Non-pigmented ciliary epithelial cell (primary cell): ENCODE measurements at regions not wholly inside any gene's neighbourhood (a gene's known extent, or its start where the extent isn't known, plus 50 kb on each side); places are given as distances from the start of the nearest gene placed in this dataset.
"Not testable (repeated sequence)": the region's sequence is repeated elsewhere in the genome, so short reads cannot be mapped to it uniquely, and the experiment has no call there.

ENCODE experiments used
- DNase-seq: peaks from one replicate; pipeline ENCODE4 v3.0.0-alpha.2; 2010; ENCODE audit warnings: low read depth

DNA sequence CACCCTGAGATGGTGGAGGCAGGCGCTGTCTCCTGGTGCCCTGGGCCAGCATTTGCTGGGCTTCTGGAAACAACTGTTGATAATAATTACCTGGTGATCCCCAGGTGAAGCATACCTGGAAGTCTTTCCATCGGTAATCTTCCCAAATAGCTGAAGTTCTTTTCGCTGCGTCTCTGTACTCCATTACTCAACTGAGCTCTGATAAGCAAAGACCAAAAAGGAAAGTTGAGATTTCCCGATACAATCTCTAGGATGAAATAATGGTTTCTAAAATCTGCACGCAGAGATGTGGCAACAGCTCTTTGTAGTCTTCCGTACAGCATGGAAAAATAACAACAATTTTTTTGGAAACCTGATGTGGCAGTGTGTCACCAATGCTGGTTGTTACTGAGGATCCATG is 226.5 kb downstream of the GATA3 start:
- DNase-seq = no peak

- no peak for DNase-seq
These were observed 227.9 kb downstream of the GATA3 start for GRCh38 chr10:8282340-8282739.

- DNase-seq = no peak
These were observed 228.8 kb downstream of the GATA3 start for GRCh38 chr10:8283166-8283905.

- no peak for DNase-seq
These were observed 229.5 kb downstream of the GATA3 start for GRCh38 chr10:8283986-8284385.

- not testable (repeated sequence) for DNase-seq
These were observed 231.5 kb downstream of the GATA3 start for GRCh38 chr10:8285970-8286369.

- DNase-seq = no peak
These were observed 234.1 kb downstream of the GATA3 start for GRCh38 chr10:8288600-8288999.

- no peak for DNase-seq
These were observed 234.9 kb downstream of the GATA3 start for GRCh38 chr10:8289186-8289924.

DNA sequence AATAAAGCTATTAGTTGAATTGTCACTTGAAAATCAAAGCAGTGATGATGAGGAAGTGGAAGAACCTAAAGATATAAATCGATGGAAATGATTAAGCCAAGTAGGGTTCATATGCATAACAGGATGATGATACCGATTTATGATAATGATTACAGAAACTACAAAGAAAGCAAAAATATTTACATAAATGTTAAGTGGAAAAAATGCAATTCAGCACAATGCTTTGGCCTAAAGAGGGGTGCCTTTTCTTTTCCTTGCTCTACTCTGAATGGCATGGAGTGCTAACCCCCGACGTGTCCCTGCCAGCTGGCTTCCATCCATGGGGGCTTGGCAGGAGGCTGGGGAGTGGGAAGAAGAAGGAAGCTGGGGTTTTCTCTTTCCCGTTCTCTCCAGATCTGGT is 240.3 kb downstream of the GATA3 start:
- no peak for DNase-seq

DNA sequence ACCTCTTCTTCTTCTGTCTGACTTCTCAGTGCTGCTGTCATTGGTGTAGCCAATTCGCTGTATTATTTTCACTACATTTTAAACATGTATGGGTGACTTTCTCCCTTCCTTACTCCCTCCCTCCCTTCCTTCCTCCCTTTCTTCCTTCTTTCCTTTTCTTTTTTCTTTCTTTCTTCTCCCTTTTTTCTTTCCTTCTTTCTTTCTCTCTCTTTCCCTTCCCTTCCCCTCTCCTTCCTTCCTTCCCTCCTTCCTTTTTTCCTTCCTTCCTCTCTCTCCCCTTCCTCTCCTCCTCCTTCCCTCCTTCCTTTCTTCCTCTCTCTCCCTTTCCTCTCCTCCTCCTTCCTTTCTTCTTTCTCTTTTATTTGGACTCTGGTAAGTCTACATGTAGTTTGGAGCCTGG is 240.8 kb downstream of the GATA3 start:
- no peak for DNase-seq

GRCh38 chr10:8296090-8296733 is 241.7 kb downstream of the GATA3 start:
- DNase-seq = no peak

DNA sequence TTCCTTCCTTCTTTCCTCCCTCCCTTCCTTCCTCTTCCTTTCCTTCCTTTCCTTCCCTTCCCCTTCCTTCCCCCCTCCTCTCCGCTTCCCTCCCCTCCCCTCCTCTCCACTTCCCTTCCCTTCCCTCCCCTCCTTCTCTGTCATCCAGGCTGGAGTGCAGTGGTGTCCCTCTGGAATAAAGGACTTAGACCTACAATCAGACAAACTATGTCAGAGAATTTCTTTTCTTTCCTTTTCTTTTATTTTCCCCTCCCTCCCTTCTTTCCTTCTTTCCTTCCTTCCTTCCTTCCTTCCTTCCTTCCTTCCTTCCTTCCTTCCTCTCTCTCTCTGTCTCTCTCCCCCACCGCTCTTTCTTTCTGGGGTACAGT is 242.2 kb downstream of the GATA3 start:
- DNase-seq = no peak

GRCh38 chr10:8297107-8297506 is 242.6 kb downstream of the GATA3 start:
- no peak for DNase-seq

DNA sequence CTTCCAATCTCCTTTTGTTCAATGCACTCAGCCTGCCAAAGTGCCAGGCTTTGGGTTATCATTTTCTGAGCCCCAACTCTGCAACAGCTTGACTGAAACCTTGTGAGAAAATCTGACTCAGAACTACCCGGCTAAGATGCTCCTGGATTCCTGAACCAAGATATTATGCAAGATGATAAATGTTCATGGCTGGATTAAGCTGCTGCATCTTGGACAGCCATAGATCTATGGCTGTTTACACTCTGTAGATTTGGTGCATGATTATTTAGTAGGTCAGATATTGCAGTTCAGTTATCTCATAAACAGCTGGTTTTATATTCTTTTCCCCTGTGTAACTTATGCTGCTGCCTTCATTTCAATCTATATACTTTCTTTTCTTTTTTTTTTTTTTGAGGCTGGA is 243.5 kb downstream of the GATA3 start:
- DNase-seq = no peak

DNA sequence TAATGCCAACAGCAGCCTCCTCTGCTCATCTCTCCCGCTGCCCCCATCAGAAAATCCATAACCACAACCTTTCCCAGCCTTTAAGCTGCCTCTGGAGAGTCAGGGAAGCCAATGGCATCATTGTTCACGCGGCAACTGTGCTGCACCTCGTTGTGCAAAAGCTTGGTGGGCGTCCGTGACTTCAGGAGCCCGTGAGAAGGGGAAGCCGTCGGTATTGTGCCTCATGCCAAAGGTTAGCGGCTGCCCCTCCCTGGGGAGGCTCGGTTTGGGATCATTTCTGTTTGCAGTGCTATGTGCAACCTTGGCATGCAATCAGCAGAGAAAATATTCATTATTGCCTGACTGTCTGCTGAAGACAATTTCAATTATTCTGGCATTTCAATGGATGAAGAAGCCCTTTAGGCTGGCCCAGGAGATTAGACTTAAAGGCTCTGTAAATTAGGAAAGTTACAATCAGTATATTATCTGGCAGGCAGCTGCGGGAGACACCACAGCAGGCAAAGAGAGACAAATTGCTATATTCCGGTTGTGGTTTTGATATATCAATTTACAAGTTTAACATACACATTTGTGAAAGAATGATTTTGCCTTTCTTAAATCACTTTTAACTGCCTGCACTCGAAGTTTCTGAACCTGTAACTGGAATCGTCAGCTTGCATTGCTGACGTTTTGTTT is 244.5 kb downstream of the GATA3 start:
- no peak for DNase-seq

DNA sequence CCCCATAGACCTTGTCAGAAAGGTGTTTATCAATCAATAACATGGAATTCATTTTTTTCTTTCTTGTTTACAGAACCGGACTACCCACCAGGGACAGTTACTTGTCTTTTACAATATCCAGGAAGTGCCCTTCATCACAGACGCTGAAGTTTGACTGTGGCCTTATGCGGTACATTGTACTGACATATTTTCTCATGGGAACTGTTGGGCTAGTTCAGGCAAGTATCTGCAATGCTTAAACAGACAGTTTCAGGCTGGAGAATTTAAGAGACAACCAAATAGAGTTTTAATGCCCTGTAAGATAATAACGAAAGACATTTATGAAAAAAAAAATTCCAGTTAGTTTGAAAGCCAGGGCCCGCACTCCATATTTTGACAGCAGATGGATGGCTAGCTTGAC is 246.4 kb downstream of the GATA3 start:
- no peak for DNase-seq

GRCh38 chr10:8301333-8301732 is 246.8 kb downstream of the GATA3 start:
- no peak for DNase-seq

GRCh38 chr10:8301831-8302230 is 247.3 kb downstream of the GATA3 start:
- DNase-seq = no peak

- DNase-seq = no peak
These were observed 248.1 kb downstream of the GATA3 start for GRCh38 chr10:8302565-8302964.

DNA sequence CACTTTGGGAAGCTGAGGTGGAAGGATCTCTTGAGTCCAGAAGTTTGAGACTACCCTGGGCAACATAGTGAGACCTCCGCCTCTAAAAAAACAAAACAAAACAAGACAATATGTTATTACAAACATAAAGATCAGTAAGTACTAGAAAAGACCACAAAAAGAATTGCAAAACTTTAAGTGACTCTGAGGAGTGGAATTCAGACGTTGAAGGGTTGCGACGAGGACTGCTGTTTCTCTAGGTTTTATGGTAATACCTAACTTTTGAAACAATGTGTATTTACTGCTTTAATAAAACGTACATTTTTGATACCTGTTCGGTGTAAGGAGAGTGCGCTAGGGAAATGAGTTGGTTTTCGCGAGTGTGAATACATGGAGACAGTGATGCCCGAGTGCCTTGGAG is 250.4 kb downstream of the GATA3 start:
- DNase-seq = no peak

GRCh38 chr10:8305876-8306652 is 251.6 kb downstream of the GATA3 start:
- DNase-seq = peak; percentile 17

- no peak for DNase-seq
These were observed 252.3 kb downstream of the GATA3 start for GRCh38 chr10:8306685-8307364.
